ENCODE measurements at regions not wholly inside any gene's neighbourhood (a gene's known extent, or its start where the extent isn't known, plus 50 kb on each side); places are given as distances from the start of the nearest gene placed in this dataset.
A peak's percentile ranks its signal among the peaks of the same experiment; 100 is the strongest.

- TF ChIP-seq CTCF (IDR thresholded peaks at IDR 0.05; ENCODE audit: borderline replicate concordance, insufficient read depth, low read depth, low read length) = no peak
- H3K4me3 ChIP-seq (ENCODE audit: low read depth, low read length) = no peak overlapping the region
Observed at GRCh38 chr15:70569714-70570231, 193.6 kb downstream of the UACA start.

- peak; percentile 22; the same call in 1 of the 2 replicates for TF ChIP-seq CTCF (IDR thresholded peaks at IDR 0.05; ENCODE audit: borderline replicate concordance, insufficient read depth, low read depth, low read length)
- no peak overlapping the region for H3K4me3 ChIP-seq (ENCODE audit: low read depth, low read length)
Observed at GRCh38 chr15:70569091-70569713, 194.2 kb downstream of the UACA start.

GRCh38 chr15:70566989-70567388, 196.4 kb downstream of the UACA start:
- no peak for TF ChIP-seq CTCF (IDR thresholded peaks at IDR 0.05; ENCODE audit: borderline replicate concordance, insufficient read depth, low read depth, low read length)
- no peak overlapping the region for H3K4me3 ChIP-seq (ENCODE audit: low read depth, low read length)

GRCh38 chr15:70566047-70566835, 197.1 kb downstream of the UACA start:
- no peak overlapping the region for H3K4me3 ChIP-seq (ENCODE audit: low read depth, low read length)
- TF ChIP-seq CTCF (IDR thresholded peaks at IDR 0.05; ENCODE audit: borderline replicate concordance, insufficient read depth, low read depth, low read length) = no peak

GRCh38 chr15:70563561-70564095, 199.7 kb downstream of the UACA start:
- H3K4me3 ChIP-seq (ENCODE audit: low read depth, low read length) = no peak overlapping the region
- no peak for TF ChIP-seq CTCF (IDR thresholded peaks at IDR 0.05; ENCODE audit: borderline replicate concordance, insufficient read depth, low read depth, low read length)

- H3K4me3 ChIP-seq (ENCODE audit: low read depth, low read length) = no peak overlapping the region
- no peak for TF ChIP-seq CTCF (IDR thresholded peaks at IDR 0.05; ENCODE audit: borderline replicate concordance, insufficient read depth, low read depth, low read length)
Observed at GRCh38 chr15:70562906-70563305, 200.5 kb downstream of the UACA start.

Data from GM12875 (cell line).